Loucy (cell line): ENCODE measurements at regions not wholly inside any gene's neighbourhood (a gene's known extent, or its start where the extent isn't known, plus 50 kb on each side); places are given as distances from the start of the nearest gene placed in this dataset.

Experiments
- H2AFZ ChIP-seq: fragments of 200-600 bp; sonication (generic); 2 replicates; pipeline ENCODE4 v1.6.0; 2016; ENCODE audit warnings: antibody characterized with exemption, mild to moderate bottlenecking, low read length, moderate library complexity
- H3F3A ChIP-seq: fragments of 200-600 bp; 2 replicates; pipeline ENCODE4 v1.6.0; 2016; ENCODE audit warnings: antibody characterized with exemption, low read depth, mild to moderate bottlenecking
- H3K27me3 ChIP-seq: fragments of 200-600 bp; sonication (generic); 2 replicates; pipeline ENCODE4 v1.6.1; 2014; ENCODE audit warnings: low read length, mild to moderate bottlenecking; ENCODE audit not compliant: insufficient read depth, poor library complexity, severe bottlenecking
- H3K36me3 ChIP-seq: fragments of 200-600 bp; sonication (generic); 2 replicates; pipeline ENCODE4 v1.6.1; 2016; ENCODE audit warnings: low read length; ENCODE audit not compliant: insufficient read depth
- H3K4me1 ChIP-seq: fragments of 200-600 bp; sonication (generic); 2 replicates; pipeline ENCODE4 v1.5.1; 2014; ENCODE audit warnings: low read length, mild to moderate bottlenecking; ENCODE audit not compliant: insufficient read depth, poor library complexity, severe bottlenecking
- H3K4me2 ChIP-seq: fragments of 200-600 bp; sonication (generic); 2 replicates; pipeline ENCODE4 v1.6.0; 2014; ENCODE audit warnings: antibody characterized with exemption, low read length, low read depth, mild to moderate bottlenecking; ENCODE audit not compliant: poor library complexity, severe bottlenecking
- H3K4me3 ChIP-seq: fragments of 200-600 bp; sonication (generic); 2 replicates; pipeline ENCODE4 v1.5.1; 2014; ENCODE audit warnings: low read length, mild to moderate bottlenecking, mixed read lengths; ENCODE audit not compliant: poor library complexity, severe bottlenecking
- H3K79me2 ChIP-seq: fragments of 200-600 bp; sonication (generic); 2 replicates; pipeline ENCODE4 v1.6.1; 2014; ENCODE audit warnings: low read length; ENCODE audit not compliant: insufficient read depth
- H3K9ac ChIP-seq: fragments of 200-600 bp; sonication (generic); 2 replicates; pipeline ENCODE4 v1.6.0; 2014; ENCODE audit warnings: mild to moderate bottlenecking, low read depth, low read length, moderate library complexity; ENCODE audit not compliant: poor library complexity, severe bottlenecking
- H3K9me2 ChIP-seq: fragments of 200-600 bp; sonication (generic); replicated peaks from 2 replicates; pipeline ENCODE4 v1.6.1; 2016; ENCODE audit warnings: low read depth, low read length, mixed read lengths
- H3K9me3 ChIP-seq: fragments of 200-600 bp; sonication (generic); 2 replicates; pipeline ENCODE4 v1.6.1; 2014; ENCODE audit warnings: mild to moderate bottlenecking, antibody characterized with exemption, low read length, low read depth; ENCODE audit not compliant: insufficient read depth
- H4K20me1 ChIP-seq: fragments of 200-600 bp; sonication (generic); 2 replicates; pipeline ENCODE4 v1.6.0; 2014; ENCODE audit warnings: antibody characterized with exemption, low read length, mild to moderate bottlenecking; ENCODE audit not compliant: insufficient read depth, poor library complexity, severe bottlenecking
- CTCF ChIP-seq: fragments of 200-600 bp; sonication (generic); conservative IDR thresholded peaks from 2 replicates; pipeline ENCODE4 v1.5.1; 2014; ENCODE audit warnings: mild to moderate bottlenecking, antibody characterized with exemption, low read length
- EZH2phosphoT487 ChIP-seq: fragments of 200-600 bp; IDR thresholded peaks from 2 replicates; pipeline ENCODE4 v1.6.1; 2018; ENCODE audit warnings: antibody characterized with exemption, mild to moderate bottlenecking, moderate library complexity, borderline replicate concordance

- no peaks in the 10 kb centered on the region for H3K27me3 ChIP-seq
- H4K20me1 ChIP-seq = no peaks in the 10 kb centered on the region
- no peak overlapping the region for H3K4me2 ChIP-seq
- H3K9me3 ChIP-seq = no peaks in the 10 kb centered on the region
- H3K9ac ChIP-seq = no peak overlapping the region
- H2AFZ ChIP-seq = no peak overlapping the region
- no peaks in the 10 kb centered on the region for H3K4me1 ChIP-seq
- H3K4me3 ChIP-seq = no peak overlapping the region
- no peaks in the 10 kb centered on the region for H3K79me2 ChIP-seq
- H3K36me3 ChIP-seq = no peaks in the 10 kb centered on the region
- TF ChIP-seq EZH2phosphoT487 = no peak
- no peak for TF ChIP-seq CTCF
- no peaks in the 10 kb centered on the region for H3K9me2 ChIP-seq
- H3F3A ChIP-seq = no peaks in the 10 kb centered on the region
These were observed 139.8 kb upstream of the SLC30A5 start for GRCh38 chr5:68953875-68954617.

- H3K27me3 ChIP-seq = no peaks in the 10 kb centered on the region
- H4K20me1 ChIP-seq = no peaks in the 10 kb centered on the region
- TF ChIP-seq CTCF (no peak), EZH2phosphoT487 (no peak)
- no peaks in the 10 kb centered on the region for H3K9me3 ChIP-seq
- no peaks in the 10 kb centered on the region for H3K4me1 ChIP-seq
- H3K9me2 ChIP-seq = no peaks in the 10 kb centered on the region
- H3K4me2 ChIP-seq = no peak overlapping the region
- H3K9ac ChIP-seq = no peak overlapping the region
- no peaks in the 10 kb centered on the region for H3K36me3 ChIP-seq
- H3K79me2 ChIP-seq = no peaks in the 10 kb centered on the region
- H3F3A ChIP-seq = no peaks in the 10 kb centered on the region
- H2AFZ ChIP-seq = no peak overlapping the region
- no peak overlapping the region for H3K4me3 ChIP-seq
These were observed 139.2 kb upstream of the SLC30A5 start for GRCh38 chr5:68954618-68954910.

GRCh38 chr5:68957591-68957990, 136.2 kb upstream of the SLC30A5 start:
- TF ChIP-seq EZH2phosphoT487 (no peak), CTCF (no peak)
- H2AFZ ChIP-seq = no peak overlapping the region
- no peaks in the 10 kb centered on the region for H3K9me2 ChIP-seq

More at GRCh38 chr5:68957591-68957990, 136.2 kb upstream of the SLC30A5 start:
- Histone ChIP-seq H3K9ac (no peak overlapping the region), H3K27me3 (no peaks in the 10 kb centered on the region), H3F3A (no peaks in the 10 kb centered on the region), H4K20me1 (no peaks in the 10 kb centered on the region), H3K9me3 (no peaks in the 10 kb centered on the region), H3K4me1 (no peaks in the 10 kb centered on the region), H3K36me3 (no peaks in the 10 kb centered on the region), H3K4me2 (no peak overlapping the region), H3K4me3 (no peak overlapping the region), H3K79me2 (no peaks in the 10 kb centered on the region)
